ENCODE measurements at regions not wholly inside any gene's neighbourhood (a gene's known extent, or its start where the extent isn't known, plus 50 kb on each side); places are given as distances from the start of the nearest gene placed in this dataset.

DNA sequence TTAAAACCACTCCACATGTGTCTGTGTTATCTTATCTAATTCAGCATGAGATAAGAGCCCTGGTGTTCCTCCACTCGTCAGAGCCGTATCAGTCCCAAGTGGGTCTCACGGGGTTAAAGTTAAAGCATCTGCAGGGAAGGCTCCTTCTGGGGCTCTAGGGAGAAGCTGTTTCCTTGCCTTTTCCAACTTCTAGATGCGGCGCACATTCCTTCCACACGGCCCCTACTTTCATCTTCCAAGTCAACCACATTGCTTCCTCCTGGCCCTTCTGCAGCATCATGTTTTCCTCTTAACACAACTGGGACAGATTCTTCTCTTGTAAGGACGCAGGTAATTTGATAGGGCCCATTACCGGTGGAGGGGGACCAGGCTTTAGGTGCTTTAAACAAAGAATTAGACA, 620.1 kb upstream of the DPP6 start:
- Histone ChIP-seq H3K36me3 (ENCODE audit: insufficient read depth, low read length) (no peaks in the 10 kb centered on the region), H3K27ac (ENCODE audit: low read length) (no peak overlapping the region), H3K9me2 (ENCODE audit: insufficient read depth, low read length) (no peaks in the 10 kb centered on the region), H3K9ac (ENCODE audit: low read length) (no peak overlapping the region), H3K9me3 (ENCODE audit: low read length) (no peaks in the 10 kb centered on the region), H2AFZ (ENCODE audit: low read depth, low read length) (no peak overlapping the region), H3K79me2 (replicated peaks; ENCODE audit: insufficient read depth, low read length) (no peaks in the 10 kb centered on the region), H3K4me3 (ENCODE audit: low read length) (no peak overlapping the region), H3K27me3 (ENCODE audit: insufficient read depth, low read depth, low read length) (no peaks in the 10 kb centered on the region), H4K20me1 (ENCODE audit: insufficient read depth) (no peaks in the 10 kb centered on the region), H3K4me2 (ENCODE audit: low read length) (no peak overlapping the region), H3F3A (ENCODE audit: insufficient read depth, low read length, poor library complexity, severe bottlenecking) (no peaks in the 10 kb centered on the region)
- TF ChIP-seq REST (IDR thresholded peaks at IDR 0.05; ENCODE audit: borderline replicate concordance) (no peak), EP300 (conservative IDR thresholded peaks at IDR 0.05; ENCODE audit: poor library complexity, severe bottlenecking) (no peak), SMC3 (conservative IDR thresholded peaks at IDR 0.05; ENCODE audit: poor library complexity) (no peak), RAD21 (conservative IDR thresholded peaks at IDR 0.05) (no peak), EZH2 (IDR thresholded peaks at IDR 0.05; ENCODE audit: borderline replicate concordance, insufficient read depth, low read length, poor library complexity, severe bottlenecking) (no peak), POLR2AphosphoS5 (IDR thresholded peaks at IDR 0.05) (no peak), TAF1 (IDR thresholded peaks at IDR 0.05; ENCODE audit: low read depth) (no peak), MXI1 (conservative IDR thresholded peaks at IDR 0.05; ENCODE audit: poor library complexity, severe bottlenecking) (no peak)
- TF ChIP-seq, protein P1, sequence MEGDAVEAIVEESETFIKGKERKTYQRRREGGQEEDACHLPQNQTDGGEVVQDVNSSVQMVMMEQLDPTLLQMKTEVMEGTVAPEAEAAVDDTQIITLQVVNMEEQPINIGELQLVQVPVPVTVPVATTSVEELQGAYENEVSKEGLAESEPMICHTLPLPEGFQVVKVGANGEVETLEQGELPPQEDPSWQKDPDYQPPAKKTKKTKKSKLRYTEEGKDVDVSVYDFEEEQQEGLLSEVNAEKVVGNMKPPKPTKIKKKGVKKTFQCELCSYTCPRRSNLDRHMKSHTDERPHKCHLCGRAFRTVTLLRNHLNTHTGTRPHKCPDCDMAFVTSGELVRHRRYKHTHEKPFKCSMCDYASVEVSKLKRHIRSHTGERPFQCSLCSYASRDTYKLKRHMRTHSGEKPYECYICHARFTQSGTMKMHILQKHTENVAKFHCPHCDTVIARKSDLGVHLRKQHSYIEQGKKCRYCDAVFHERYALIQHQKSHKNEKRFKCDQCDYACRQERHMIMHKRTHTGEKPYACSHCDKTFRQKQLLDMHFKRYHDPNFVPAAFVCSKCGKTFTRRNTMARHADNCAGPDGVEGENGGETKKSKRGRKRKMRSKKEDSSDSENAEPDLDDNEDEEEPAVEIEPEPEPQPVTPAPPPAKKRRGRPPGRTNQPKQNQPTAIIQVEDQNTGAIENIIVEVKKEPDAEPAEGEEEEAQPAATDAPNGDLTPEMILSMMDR (IDR thresholded peaks at IDR 0.05; ENCODE audit: poor library complexity, severe bottlenecking) = no peak

- Histone ChIP-seq H2AFZ (ENCODE audit: low read depth, low read length) (no peak overlapping the region), H3K79me2 (replicated peaks; ENCODE audit: insufficient read depth, low read length) (no peaks in the 10 kb centered on the region), H3K9me2 (ENCODE audit: insufficient read depth, low read length) (no peaks in the 10 kb centered on the region), H3F3A (ENCODE audit: insufficient read depth, low read length, poor library complexity, severe bottlenecking) (no peaks in the 10 kb centered on the region), H3K4me3 (ENCODE audit: low read length) (no peak overlapping the region), H3K9me3 (ENCODE audit: low read length) (no peaks in the 10 kb centered on the region), H3K27ac (ENCODE audit: low read length) (no peak overlapping the region), H4K20me1 (ENCODE audit: insufficient read depth) (no peaks in the 10 kb centered on the region), H3K4me2 (ENCODE audit: low read length) (no peak overlapping the region), H3K9ac (ENCODE audit: low read length) (no peak overlapping the region), H3K27me3 (ENCODE audit: insufficient read depth, low read depth, low read length) (no peaks in the 10 kb centered on the region), H3K36me3 (ENCODE audit: insufficient read depth, low read length) (no peaks in the 10 kb centered on the region)
- TF ChIP-seq, protein P1 (IDR thresholded peaks at IDR 0.05; ENCODE audit: poor library complexity, severe bottlenecking) = no peak
Measured at GRCh38 chr7:153433223-153433622, 619.0 kb upstream of the DPP6 start.
